CD4-positive, alpha-beta T cell treated with Interleukin-15 for 1 hour (primary cell): ENCODE measurements at regions not wholly inside any gene's neighbourhood (a gene's known extent, or its start where the extent isn't known, plus 50 kb on each side); places are given as distances from the start of the nearest gene placed in this dataset.

Source experiments
- DNase-seq: peaks from one replicate; pipeline ENCODE4 v3.0.0-alpha.2; 2020

DNA sequence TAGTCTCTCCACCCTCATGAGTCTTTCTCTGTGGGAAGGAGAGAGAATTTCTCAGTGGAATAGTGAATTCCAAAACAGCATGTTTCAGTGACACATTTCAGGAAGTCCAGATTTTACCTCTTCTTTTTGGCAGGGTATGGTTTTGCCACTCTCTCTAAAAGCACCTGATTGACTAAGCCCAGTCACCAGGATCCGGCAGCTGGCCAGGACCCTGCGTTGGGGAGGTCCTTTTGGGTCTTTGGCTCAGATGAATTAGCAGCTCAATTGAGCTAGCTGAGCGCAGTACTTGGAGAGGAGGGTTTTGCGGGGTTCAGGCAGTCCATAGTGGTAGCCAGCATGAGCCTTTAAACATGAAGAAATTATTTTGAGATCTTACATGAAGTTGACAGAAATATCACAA is 548.2 kb downstream of the PDCD6IP start:
- no peak for DNase-seq

DNA sequence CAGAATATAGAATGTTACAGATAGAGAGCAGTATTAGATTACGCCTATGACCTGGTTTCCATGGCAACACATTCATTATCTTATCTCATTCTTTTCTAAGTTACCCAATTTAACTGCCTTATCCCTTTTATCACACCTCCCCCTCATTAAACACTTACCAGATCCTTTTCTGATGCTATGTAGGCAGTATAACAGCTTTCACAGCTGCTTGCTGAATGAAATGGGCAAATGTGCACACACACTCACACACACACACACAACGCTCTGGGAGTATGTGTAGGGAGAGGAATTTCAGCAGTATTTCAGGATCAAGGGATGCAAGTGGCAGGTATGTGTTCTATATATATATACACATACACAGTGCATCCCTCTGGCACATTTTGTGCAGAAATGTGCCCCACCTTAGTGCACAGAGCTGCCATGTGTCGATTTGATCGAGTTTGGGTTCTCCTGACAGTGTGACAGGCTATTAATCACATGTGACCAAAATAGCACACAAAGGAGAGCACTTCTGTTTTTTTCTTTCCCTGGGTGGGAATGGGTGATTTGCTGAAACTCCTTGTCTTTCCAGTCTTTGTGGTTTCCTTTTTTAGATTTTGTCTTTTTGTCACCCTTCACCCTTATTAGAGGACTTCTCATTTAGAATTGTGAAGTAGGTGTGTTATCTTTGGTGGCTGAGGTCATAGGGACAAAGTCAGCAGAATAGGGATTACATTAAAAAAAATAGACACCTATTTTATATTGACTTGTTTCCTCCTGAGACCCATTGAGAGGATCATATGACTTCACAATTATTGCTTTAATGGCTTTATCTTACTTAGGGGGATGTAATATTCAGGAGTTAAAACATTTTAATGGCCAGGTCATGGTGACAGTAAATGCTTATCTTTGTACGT is 553.7 kb downstream of the PDCD6IP start:
- no peak for DNase-seq

DNA sequence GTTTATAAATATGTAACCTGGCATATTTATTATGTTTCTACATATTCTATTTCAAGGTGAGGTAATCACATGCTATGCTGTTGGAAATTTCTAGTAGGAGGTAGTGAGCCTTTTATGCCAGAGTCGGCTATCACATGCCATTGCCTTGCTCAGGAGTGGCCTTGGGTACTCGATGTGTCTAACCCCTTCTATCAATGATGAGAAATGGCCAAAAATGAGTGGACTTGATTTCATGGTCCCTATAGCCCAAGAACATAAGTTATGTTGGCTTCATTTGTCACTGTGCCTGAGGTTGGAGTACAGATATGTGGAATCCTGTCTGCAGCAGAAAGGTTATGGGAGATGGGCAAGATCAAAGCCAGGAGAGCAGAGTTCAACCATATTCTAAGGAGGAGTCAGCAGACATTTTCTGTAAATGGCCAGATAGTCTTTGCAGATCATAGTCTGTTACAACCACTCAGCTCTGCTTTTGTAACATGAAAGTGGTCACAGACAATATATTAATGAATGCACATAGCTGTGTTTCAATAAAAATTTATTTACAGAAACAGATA is 554.4 kb downstream of the PDCD6IP start:
- DNase-seq, result no peak

DNA sequence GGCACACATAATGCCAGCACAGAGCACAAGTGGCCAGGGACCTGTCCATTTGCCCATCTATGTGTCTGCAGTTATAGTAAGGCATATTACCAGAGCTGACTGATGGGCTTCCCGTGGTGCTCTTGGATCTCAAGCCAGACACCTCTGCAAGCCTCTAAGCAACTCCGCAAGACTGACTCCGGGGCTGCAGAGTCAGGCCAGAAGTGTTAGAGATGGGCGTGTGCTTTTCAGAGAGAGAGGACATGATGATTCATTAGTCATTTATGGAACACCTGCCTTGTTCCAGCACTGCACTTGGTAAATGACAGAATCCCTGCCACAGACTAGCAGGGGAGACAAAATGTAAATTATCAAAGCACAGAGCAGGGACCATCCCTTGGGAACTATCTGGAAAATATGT is 559.0 kb downstream of the PDCD6IP start:
- DNase-seq, result no peak

DNA sequence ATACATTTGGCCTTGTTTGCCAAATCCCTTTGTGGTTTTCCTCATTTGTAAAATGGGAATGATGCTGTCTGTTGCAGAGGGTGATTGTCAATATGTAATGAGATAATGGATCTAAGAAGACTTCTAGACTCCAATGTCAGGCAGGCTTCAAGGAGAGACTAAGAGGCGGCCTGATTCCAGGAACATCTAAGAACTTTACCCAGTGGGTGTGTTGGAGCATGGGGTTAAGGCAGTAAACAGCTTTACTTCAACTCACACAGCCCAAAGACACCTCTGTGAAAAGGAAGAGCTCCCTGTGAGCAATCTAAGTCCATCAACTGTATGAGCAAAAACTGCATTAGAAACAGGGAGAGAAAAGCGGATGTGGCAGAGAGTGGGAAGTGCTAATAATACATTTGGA is 560.6 kb downstream of the PDCD6IP start:
- no peak for DNase-seq

DNA sequence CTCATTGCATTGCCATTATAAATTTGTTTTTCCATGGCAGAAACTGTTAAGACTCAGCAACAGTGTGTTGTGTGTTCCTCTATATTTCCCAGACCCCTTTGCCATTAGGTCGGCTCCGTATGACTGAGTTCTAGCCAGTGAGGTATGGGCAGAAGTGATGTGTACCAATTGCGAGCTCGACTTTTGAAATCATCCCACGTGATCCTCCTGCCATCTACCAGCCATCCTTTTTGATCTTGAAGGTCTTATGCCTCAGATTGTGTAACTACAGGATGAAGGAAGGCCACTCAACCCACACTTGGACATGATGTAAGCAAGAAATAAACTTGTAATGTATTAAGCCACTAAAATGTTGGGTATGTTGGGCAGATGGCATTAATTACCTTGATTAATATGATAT is 562.3 kb downstream of the PDCD6IP start:
- no peak for DNase-seq

DNA sequence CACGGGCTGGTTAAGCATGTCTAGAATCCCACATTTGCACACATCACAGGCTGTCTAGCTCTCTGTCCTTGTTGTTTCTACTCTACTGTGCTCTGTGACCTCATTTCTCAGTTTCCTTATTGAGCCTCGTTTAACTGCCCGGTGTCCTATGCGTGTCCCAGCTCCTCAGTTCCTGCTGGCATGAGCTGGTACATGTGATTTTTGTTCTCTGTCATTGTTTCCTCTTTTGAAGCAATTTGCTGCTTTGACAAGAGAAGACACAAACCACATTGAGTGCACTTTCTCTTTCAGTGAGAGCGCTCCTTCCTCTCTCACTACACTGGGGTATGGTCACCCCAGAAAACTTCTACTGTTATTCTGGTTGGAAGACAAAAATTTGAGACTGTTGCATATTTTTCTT is 563.5 kb downstream of the PDCD6IP start:
- DNase-seq, result peak; percentile 33

DNA sequence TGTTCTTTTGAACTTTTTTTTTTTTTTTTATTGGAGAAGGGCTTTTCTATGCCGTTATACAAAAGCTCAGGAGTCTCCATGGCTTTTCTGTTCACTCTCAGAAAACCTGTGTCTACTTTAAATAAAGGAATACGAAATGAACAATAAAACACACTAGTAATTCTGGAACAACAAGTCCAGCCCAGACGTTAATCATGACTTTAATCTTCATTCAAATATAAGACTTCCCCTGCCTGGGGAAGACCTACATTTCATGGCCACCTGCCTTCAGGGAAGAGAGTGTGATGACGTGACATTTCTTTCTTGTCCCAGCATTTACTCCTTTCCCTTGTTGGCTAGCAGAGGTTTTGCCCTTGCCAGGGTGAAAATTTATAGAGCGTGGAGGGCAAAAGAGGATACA is 564.5 kb downstream of the PDCD6IP start:
- no peak for DNase-seq

DNA sequence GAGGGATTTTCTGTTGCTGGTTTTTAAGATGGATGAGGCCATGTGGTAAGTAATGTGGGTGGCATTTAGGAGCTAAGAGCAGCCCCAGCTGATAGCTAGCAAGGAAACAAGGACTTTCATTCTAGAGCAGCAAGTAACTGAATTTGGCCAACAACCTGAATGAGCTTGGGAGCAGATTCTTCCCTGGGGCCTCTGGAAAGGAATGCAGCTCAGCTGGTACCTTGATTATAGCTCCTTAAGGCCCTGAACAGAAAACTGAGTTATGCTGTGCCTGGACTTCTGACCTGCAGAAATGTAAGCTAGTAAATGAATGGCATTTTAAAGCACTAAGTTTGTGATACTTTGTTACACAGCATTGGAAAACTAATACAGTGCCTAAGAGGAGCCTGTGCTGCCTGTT is 565.5 kb downstream of the PDCD6IP start:
- no peak for DNase-seq

DNA sequence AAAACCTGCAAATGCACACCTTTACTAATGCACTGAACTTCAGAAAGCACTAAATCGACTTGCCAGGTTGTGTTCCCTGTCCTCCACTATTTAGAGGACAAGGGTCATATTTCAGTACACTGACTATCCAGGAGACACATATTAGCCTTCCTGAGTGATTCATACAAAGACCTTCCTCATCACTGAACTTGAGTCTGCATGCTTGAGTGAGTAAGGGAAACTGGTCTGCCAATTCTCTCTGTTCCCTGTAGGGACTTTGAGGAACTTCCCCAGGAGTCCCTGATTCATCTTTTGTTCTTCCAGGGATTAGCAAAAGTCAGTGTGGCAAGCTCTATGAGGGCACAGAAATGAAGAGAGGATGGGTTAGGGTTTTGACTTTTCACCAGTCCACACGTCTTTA is 565.9 kb downstream of the PDCD6IP start:
- no peak for DNase-seq

DNA sequence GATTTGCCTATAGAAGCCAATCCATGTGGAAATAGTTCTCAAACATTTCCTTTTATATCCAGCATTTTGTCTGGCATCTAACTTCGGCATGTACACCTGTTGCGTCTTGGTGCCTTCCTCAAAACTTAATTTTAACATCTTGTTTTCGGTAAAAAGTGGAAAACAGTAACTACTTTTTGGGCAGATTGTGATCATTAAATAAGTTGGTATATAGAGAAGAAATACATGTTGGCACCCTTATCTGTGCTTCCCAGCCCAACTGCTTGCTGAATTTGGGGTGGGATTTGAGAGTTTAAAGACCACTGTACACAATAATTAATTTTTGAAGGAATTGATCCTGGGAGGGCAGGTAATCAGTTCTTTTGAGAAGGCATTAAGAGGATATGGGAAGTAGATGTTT is 566.8 kb downstream of the PDCD6IP start:
- no peak for DNase-seq

DNA sequence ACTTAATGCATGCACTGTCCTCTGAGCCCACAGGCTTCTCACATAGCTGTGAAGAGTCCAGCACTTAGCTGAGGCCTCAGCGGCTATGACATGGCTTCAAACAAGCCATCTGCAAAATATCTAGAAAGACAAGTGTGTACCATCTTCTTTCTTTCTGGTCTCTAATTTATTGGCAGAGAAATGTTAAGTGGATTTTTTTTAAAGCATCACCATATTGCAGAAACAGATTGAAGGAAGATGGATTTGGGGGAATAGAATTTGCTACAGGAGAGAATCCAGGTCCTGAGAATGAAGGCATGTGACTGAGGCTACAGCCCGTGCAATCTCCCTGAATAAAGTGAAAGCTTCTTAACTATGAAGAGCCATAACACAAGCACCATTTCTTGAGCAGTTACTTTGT is 567.3 kb downstream of the PDCD6IP start:
- no peak for DNase-seq

DNA sequence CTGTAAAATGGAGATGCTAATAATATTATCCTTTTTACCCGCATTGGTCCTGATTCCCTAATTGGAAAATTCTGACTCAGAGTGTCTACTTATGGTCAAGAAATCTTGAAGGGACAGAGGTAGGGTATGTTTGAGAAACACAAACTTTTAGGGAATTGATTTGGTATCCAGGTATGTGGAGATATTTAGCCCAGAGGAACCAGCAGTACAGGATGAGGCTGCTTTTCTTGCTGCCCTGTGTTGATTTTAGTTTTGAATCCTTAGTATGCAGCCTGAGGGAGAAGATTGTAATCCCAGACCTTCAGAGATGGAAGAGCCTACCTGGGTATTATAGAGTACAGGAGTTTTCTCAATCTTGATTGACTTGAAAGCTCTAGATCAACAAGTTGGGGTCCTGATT is 569.1 kb downstream of the PDCD6IP start:
- DNase-seq, result no peak

DNA sequence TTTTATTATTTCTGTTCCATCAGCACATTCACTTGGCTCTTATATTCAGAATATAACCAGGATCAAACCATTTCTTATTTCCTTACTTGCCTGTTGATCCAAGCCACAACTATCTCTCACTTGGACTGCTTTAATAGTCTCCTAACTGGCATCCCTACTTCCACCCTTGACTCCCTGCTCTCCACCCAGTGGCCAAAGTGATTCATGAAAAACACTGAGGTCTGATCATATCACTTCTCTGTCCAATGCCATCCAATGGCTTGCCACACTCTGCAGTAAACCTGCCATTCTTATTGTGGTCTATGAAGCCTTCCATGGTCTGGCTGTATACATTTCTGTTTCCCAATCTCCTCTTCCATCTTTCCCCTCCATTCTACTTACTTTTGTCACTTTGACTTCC is 576.1 kb downstream of the PDCD6IP start:
- DNase-seq, result no peak

DNA sequence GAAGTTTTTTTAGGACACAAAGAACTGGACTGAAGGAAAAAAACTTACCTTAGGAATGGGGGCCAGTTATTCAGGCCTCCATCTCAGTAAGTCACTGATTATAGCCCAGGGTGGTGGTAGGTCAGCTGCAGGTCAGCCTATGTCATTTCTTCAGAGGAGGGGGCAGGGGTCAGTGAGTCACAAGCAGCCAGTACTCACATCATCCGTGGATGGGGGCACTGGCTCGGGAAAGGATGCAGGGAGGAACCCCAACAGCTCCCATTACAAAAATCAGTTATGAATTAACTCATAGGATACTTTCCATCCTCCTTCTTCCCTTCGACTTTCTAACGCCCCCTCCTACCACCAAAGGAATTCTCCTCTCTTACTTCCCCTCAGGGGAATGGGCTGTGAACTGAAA is 578.3 kb downstream of the PDCD6IP start:
- no peak for DNase-seq

DNA sequence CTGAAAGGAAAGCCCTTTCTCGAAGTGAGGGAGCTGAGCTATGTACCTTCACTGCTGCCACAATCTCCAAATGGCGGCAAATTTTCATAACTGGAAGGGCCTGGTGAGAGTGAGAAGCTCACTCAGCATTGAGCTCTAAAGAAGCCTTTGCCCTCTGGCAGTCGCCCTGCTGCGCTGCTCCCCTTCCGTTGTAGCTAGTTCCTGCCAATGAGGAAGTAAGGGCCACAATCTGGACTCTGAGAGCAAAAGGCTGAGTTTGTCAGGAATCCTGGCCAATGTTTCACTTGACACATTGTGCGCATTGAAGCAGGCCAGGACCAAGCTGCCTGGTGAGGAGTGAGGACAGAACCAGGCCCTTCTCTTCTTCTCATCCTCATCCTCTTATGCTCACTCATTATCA is 579.5 kb downstream of the PDCD6IP start:
- no peak for DNase-seq

DNA sequence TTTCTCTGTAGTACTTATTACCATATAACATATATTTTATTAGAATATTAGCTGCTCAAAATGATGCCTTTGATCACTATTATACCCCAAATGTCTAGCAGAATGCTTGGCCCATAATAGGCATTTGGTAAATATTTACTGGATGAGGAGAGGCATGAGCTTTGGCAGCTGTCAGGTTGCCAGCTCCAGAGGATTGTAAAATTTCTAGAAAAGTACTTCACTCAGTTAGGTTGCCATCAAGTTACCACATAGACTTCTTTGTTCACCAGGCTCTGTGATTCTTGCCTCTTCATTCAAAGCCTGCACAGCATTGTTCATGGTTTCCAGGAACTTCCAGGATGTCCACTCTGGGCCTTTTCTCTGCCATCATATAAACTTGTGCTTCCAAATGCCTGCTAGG is 582.8 kb downstream of the PDCD6IP start:
- no peak for DNase-seq

DNA sequence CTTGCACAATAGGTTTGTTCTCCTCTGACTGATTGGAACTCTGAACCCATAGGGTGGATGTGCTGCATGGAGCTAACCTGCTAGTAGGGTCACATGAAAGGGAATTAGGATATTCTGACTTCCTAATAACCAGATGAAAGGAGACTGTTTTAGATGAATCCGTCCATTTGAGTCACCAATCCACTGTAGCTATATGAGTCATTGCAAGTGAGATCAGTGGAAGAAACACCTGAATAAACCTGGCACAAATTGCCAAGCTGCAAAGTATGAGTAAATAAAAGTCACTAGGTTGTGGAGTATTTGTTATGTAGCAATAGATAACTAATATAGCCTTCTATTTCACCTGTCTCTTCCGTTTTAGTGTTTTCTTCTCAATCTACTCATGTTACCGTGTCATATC is 584.4 kb downstream of the PDCD6IP start:
- DNase-seq, result no peak

DNA sequence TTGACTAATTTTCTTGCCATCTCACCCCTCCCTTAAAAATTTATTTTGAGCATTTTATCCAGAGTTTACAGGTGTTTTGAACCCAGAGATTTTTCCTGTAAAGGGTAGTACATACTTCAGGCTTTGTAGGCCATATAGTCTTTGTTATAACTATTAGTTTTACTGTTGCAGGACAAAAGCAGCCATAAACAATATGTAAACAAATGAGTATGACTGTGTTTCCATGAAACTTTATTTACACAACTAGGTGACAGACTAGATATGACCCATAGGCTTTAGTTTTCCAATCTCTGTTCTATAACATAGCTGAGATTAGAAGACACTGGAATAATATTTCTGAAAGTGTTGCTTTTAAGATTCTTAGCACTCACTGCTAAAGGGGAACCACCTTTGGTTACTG is 587.9 kb downstream of the PDCD6IP start:
- DNase-seq, result no peak

DNA sequence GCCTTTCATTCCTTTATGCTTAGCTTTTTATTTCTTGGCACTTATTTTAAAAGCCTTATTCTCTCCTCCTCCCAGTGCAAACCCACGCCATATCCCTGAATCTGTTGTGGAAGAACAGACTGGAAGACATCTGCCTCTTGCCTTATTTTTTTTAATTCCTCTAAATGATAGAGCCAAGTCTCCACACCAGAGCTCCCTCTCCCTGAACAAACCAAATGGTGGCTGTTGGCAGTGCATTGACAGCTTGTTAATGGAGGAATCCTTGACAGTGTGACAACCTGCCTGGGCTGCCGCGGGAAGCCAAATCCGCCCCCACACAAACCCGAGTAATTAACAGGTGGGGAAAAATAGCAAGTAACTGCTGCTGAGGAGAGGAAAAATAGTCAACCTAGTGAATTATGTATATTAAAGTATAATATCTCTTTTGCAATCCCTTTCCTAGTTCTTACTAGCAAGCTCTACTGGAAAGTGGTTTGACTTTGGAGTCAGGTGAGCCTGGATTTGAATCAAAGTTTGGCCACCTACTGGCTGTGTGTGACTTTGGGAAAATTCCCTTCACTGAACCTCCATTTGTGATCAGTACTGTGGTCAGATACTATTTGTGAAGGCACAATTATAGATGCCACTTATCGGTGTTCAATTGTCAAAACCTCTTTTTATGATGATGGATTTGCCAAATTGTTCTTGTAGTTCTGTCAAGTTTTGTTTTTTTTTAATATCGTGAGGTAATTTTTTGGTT is 589.6 kb downstream of the PDCD6IP start:
- no peak for DNase-seq

DNA sequence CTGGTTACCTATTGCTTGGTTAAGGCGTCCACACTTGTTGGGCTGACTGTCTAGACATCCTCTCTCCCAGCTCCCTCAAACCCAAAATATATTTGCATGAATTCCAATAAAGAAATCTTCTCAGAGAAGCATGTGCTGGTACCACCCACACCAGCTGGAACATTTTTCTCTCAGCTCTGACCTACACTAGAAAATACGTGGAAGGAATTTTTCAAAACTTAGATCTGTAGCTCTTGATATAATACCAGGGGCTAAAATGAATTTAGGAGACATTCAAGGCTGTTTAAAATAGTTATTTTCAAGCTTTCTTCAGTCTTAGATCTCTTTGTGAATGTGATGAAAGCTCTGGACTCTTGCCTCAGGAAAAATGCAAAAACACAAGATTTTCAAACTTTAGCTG is 590.4 kb downstream of the PDCD6IP start:
- DNase-seq, result no peak

DNA sequence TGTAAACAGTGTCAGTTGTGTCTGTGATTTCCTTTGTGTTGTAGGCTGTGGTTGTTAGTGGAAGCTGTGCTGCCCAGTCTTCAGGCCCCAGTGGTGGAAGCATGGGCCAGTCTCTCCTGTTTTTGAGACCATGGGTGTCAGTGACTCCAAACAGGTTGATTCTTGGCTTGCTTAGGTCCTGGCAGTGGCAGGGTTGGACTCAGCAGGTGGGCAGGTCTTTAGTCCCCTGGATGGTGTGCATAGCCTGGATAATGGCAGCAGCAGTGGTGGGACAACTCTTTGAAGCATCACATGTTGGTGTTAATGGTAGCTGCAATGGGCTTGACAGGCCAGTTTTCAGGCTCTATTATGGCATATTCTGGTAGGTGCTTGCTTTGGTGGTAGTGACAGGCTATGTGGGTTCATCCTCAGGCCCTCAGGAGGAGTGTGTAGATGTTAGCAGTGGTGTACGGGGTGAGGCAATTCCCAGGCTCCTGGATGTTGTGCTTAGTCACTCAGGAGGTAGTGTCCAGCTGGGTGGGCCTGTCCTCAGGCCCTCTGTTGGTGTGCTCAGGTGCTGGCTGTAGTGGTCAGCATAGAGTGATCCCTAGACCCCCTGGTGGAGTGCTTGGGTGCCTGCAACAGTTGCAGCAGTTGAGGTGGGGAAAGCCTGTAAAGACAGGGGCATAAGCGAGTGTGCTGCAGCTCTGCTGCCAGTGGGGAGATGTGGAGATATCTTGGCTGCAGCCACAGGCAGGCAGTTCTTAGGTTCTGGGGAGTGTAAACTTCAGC is 596.7 kb downstream of the PDCD6IP start:
- DNase-seq, result no peak

DNA sequence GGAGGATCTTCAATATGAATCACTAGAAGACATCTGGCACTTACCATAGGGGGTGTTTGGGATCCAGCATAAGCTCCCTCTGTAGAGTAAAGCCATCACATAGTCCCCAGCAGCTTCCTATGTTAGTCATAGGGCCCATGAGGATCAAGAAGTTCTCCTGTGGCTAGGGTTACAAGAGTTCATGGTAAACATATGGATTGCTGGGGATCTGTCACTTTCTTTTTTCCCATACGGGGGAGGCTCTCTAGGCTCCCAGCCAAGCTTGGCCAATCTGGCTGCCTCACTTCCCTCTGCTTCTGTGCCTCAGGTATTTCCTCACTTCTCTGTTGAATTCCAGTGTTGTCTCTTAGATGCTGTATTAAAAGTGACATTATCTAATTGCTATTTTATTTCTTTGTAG is 597.9 kb downstream of the PDCD6IP start:
- DNase-seq, result no peak
